ENCODE measurements at regions not wholly inside any gene's neighbourhood (a gene's known extent, or its start where the extent isn't known, plus 50 kb on each side); places are given as distances from the start of the nearest gene placed in this dataset.

DNA sequence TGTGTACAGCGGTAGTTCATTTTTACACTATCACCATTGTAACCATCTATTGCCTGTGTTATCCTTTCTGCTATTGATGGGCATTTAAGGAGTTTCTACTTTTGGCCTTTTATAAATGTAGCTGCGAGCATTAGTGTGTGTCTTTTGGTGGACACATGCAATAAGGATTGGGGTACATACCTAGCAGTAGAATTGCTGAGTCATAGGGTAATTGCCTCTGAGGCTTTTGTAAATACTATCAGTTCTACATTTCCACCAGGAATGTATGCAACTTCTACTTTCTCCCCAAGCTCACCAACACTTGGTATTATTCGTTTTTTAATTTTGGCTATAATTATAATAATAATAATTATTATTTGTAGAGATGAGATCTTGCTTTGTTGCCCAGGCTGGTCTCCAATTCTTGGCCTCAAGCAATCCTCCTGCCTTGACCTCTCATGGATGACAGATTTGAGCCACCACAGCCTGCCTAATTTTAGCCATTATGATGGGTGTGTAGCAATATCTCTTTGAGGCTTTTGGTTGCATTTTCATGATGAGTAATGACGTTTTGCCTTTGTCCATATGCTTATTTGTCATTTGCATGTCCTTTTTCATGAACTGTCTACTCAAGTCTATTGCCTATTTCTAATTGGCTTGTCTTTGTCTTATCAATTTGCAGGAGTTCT lies 277.0 kb downstream of the ACTR3B start:
- TF ChIP-seq POLR2A (IDR thresholded peaks at IDR 0.05) (no peak), POLR2AphosphoS5 (IDR thresholded peaks at IDR 0.05) (no peak)
- TF ChIP-seq, protein P1, sequence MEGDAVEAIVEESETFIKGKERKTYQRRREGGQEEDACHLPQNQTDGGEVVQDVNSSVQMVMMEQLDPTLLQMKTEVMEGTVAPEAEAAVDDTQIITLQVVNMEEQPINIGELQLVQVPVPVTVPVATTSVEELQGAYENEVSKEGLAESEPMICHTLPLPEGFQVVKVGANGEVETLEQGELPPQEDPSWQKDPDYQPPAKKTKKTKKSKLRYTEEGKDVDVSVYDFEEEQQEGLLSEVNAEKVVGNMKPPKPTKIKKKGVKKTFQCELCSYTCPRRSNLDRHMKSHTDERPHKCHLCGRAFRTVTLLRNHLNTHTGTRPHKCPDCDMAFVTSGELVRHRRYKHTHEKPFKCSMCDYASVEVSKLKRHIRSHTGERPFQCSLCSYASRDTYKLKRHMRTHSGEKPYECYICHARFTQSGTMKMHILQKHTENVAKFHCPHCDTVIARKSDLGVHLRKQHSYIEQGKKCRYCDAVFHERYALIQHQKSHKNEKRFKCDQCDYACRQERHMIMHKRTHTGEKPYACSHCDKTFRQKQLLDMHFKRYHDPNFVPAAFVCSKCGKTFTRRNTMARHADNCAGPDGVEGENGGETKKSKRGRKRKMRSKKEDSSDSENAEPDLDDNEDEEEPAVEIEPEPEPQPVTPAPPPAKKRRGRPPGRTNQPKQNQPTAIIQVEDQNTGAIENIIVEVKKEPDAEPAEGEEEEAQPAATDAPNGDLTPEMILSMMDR (IDR thresholded peaks at IDR 0.05): no peak
